BE2C (cell line): ENCODE measurements at regions not wholly inside any gene's neighbourhood (a gene's known extent, or its start where the extent isn't known, plus 50 kb on each side); places are given as distances from the start of the nearest gene placed in this dataset.
"Not testable (repeated sequence)": the region's sequence is repeated elsewhere in the genome, so short reads cannot be mapped to it uniquely, and the experiment has no call there.

ENCODE experiments used
- DNase-seq: peaks from one replicate; pipeline ENCODE4 v3.0.0-alpha.2; 2020
- H3K27me3 ChIP-seq: fragments of 250-450 bp; sonication (Bioruptor Pico); 2 replicates; pipeline ENCODE4 v1.5.1; 2020; ENCODE audit warnings: mild to moderate bottlenecking
- H3K36me3 ChIP-seq: fragments of 250-450 bp; sonication (Bioruptor Pico); 2 replicates; pipeline ENCODE4 v1.5.1; 2020; ENCODE audit warnings: mild to moderate bottlenecking
- H3K4me1 ChIP-seq: fragments of 250-450 bp; sonication (Bioruptor Pico); 2 replicates; pipeline ENCODE4 v1.5.1; 2020
- H3K4me3 ChIP-seq: 2 replicates; pipeline ENCODE4 v1.5.1; 2011; ENCODE audit warnings: low read depth, low read length
- H3K9me3 ChIP-seq: fragments of 250-450 bp; sonication (Bioruptor Pico); 2 replicates; pipeline ENCODE4 v1.5.1; 2020
- TF ChIP-seq, protein P1 (sequence below): IDR thresholded peaks from 2 replicates; pipeline ENCODE4 v1.5.1; 2012; ENCODE audit warnings: mild to moderate bottlenecking, low read depth, low read length

GRCh38 chr13:37179645-37180044, 74.2 kb upstream of the CSNK1A1L start:
- Histone ChIP-seq H3K4me1 (no peaks in the 10 kb centered on the region), H3K4me3 (no peak overlapping the region), H3K27me3 (no peaks in the 10 kb centered on the region), H3K36me3 (no peaks in the 10 kb centered on the region), H3K9me3 (no peaks in the 10 kb centered on the region)
- no peak for DNase-seq
- TF ChIP-seq, protein P1, sequence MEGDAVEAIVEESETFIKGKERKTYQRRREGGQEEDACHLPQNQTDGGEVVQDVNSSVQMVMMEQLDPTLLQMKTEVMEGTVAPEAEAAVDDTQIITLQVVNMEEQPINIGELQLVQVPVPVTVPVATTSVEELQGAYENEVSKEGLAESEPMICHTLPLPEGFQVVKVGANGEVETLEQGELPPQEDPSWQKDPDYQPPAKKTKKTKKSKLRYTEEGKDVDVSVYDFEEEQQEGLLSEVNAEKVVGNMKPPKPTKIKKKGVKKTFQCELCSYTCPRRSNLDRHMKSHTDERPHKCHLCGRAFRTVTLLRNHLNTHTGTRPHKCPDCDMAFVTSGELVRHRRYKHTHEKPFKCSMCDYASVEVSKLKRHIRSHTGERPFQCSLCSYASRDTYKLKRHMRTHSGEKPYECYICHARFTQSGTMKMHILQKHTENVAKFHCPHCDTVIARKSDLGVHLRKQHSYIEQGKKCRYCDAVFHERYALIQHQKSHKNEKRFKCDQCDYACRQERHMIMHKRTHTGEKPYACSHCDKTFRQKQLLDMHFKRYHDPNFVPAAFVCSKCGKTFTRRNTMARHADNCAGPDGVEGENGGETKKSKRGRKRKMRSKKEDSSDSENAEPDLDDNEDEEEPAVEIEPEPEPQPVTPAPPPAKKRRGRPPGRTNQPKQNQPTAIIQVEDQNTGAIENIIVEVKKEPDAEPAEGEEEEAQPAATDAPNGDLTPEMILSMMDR: no peak

- no peaks in the 10 kb centered on the region for H3K27me3 ChIP-seq
- TF ChIP-seq, protein P1: no peak
- H3K9me3 ChIP-seq: no peaks in the 10 kb centered on the region
- DNase-seq: no peak
- H3K4me1 ChIP-seq: no peaks in the 10 kb centered on the region
- no peak overlapping the region for H3K4me3 ChIP-seq
- H3K36me3 ChIP-seq: no peaks in the 10 kb centered on the region
Measured at GRCh38 chr13:37177125-37177524, 71.7 kb upstream of the CSNK1A1L start.

GRCh38 chr13:37175996-37176395, 70.5 kb upstream of the CSNK1A1L start:
- TF ChIP-seq, protein P1: no peak
- DNase-seq: no peak
- no peaks in the 10 kb centered on the region for H3K4me1 ChIP-seq

DNA sequence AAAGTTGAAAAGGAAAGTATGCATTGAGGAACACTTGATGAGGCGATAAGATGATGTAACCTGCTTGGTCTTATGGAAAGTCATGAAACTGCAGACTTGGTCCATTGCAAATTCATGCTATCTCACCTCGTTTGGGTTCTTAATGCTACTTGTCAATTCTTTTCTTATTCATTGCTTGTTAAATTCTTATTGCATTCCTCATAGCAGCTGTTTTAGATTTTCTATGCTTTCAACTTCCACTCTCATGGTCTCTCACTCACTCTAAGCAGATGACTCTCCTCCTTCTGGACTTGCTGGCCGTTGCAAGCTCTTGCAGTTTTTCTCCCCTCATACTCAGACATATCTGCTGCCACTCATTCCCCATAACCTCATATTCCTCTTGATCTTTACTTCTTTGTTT, 67.8 kb upstream of the CSNK1A1L start:
- no peak overlapping the region for H3K4me3 ChIP-seq
- DNase-seq: no peak
- H3K4me1 ChIP-seq: no peaks in the 10 kb centered on the region
- TF ChIP-seq, protein P1: no peak
- H3K27me3 ChIP-seq: no peaks in the 10 kb centered on the region
- H3K9me3 ChIP-seq: no peaks in the 10 kb centered on the region
- no peaks in the 10 kb centered on the region for H3K36me3 ChIP-seq

More at GRCh38 chr13:37175996-37176395, 70.5 kb upstream of the CSNK1A1L start:
- Histone ChIP-seq H3K36me3 (no peaks in the 10 kb centered on the region), H3K27me3 (no peaks in the 10 kb centered on the region), H3K9me3 (no peaks in the 10 kb centered on the region), H3K4me3 (no peak overlapping the region)

DNA sequence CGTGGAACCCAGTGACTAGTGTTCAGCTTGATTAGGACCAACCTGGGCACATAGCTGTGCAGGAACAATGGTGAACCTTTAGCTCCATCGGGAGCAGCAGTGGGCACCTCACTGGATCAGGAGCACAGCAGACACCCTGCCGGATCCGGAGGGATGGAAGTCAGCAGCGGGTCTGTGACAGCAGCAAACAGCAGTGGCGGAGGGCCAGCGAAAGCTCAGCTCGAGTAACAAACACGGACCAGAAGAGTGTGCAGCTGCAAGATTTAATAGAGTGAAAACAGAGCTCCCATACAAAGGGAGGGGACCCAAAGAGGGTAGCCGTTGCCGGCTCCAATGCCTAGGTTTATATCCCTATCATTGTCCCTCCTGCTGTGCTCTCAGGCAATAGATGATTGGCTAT, 66.8 kb upstream of the CSNK1A1L start:
- not testable (repeated sequence) for H3K9me3 ChIP-seq, H3K4me1 ChIP-seq, H3K4me3 ChIP-seq, H3K36me3 ChIP-seq, H3K27me3 ChIP-seq, DNase-seq

GRCh38 chr13:37168926-37169325, 63.5 kb upstream of the CSNK1A1L start:
- no peak overlapping the region for H3K4me3 ChIP-seq
- no peaks in the 10 kb centered on the region for H3K4me1 ChIP-seq
- no peaks in the 10 kb centered on the region for H3K9me3 ChIP-seq
- no peaks in the 10 kb centered on the region for H3K27me3 ChIP-seq
- no peaks in the 10 kb centered on the region for H3K36me3 ChIP-seq
- no peak for DNase-seq
- TF ChIP-seq, protein P1: no peak

DNA sequence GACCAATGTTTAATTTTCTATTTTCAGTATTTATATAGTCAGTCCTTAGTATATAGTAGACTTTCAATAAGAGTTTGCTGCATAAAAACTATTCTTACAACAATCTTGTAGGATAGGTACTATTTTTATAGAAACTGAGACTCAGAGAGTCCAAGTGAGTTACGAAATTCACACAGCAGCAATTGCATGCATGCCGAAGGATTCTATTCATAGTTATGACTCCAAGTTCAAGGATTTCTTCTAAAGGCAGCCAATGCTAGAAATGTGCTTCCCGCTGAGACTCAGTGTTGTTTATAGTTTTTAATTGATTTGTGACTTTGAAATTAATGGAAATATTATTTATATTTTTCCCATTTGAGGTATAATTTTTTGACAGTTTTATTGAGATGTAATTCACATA, 62.7 kb upstream of the CSNK1A1L start:
- Histone ChIP-seq H3K9me3 (no peaks in the 10 kb centered on the region), H3K36me3 (no peaks in the 10 kb centered on the region), H3K4me3 (no peak overlapping the region), H3K4me1 (no peaks in the 10 kb centered on the region), H3K27me3 (no peaks in the 10 kb centered on the region)
- DNase-seq: no peak
- TF ChIP-seq, protein P1: no peak
